Astrocyte of the spinal cord (primary cell): ENCODE measurements at regions not wholly inside any gene's neighbourhood (a gene's known extent, or its start where the extent isn't known, plus 50 kb on each side); places are given as distances from the start of the nearest gene placed in this dataset.
A peak's percentile ranks its signal among the peaks of the same experiment; 100 is the strongest.

Source experiments
- DNase-seq: peaks from one replicate; pipeline ENCODE4 v3.0.0; 2011; ENCODE audit warnings: low read depth, low spot score
- H3K4me3 ChIP-seq: 2 replicates; pipeline ENCODE4 v1.5.1; 2011; ENCODE audit warnings: low read depth, mild to moderate bottlenecking, low read length, moderate library complexity
- in situ Hi-C: cut with HindIII; loops from 2 replicates; pipeline ENCODE4 v1.10.0; 2017; ENCODE audit warnings: low sequenced_read_pairs
- TF ChIP-seq, protein P1 (sequence below): IDR thresholded peaks from 2 replicates; pipeline ENCODE4 v1.5.1; 2012; ENCODE audit warnings: low read depth, mild to moderate bottlenecking, low read length, inconsistent platforms

DNA sequence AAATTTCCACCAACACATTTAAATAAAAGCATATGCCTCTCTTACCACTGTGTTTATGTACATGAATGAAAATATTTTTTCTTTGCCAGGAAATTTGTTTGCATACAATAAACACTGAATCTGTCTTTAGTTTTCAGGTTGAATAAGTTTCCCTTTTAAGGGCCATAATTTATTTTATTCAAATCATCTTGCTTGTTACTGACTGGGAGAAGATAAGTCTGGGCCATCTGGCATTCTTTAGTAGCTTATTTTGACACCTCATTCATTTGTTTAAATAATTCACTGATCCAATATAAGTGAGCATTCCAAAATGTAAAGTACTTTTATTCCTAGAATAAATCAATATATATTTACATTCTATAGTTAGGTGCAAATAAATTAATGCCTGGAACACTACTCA lies 1001.3 kb downstream of the PLOD2 start:
- no peak for DNase-seq
- H3K4me3 ChIP-seq, result no peak overlapping the region
- in situ Hi-C loops, result no loop called here
- TF ChIP-seq, protein P1, sequence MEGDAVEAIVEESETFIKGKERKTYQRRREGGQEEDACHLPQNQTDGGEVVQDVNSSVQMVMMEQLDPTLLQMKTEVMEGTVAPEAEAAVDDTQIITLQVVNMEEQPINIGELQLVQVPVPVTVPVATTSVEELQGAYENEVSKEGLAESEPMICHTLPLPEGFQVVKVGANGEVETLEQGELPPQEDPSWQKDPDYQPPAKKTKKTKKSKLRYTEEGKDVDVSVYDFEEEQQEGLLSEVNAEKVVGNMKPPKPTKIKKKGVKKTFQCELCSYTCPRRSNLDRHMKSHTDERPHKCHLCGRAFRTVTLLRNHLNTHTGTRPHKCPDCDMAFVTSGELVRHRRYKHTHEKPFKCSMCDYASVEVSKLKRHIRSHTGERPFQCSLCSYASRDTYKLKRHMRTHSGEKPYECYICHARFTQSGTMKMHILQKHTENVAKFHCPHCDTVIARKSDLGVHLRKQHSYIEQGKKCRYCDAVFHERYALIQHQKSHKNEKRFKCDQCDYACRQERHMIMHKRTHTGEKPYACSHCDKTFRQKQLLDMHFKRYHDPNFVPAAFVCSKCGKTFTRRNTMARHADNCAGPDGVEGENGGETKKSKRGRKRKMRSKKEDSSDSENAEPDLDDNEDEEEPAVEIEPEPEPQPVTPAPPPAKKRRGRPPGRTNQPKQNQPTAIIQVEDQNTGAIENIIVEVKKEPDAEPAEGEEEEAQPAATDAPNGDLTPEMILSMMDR, result no peak

DNA sequence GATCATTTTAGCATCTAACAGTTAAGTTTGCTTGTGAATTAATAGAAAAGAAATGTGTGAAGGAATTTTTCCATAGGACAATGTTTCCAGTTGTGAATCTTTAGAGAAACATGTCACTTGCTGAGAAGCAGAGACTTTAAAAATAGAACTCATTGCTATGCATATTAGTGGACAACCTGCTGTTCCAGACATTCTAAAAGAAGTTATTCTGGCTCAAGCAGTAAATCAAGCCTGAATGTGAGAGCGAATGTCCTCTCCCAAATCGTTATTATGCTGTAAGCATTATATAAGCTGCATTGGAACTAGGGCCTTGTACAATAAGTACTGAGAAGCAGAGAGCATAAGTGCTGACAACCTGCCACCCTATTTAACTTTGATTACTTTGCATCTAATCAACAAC lies 990.9 kb downstream of the PLOD2 start:
- H3K4me3 ChIP-seq, result no peak overlapping the region
- no peak for DNase-seq
- TF ChIP-seq, protein P1, result no peak
- in situ Hi-C loops, result no loop called here

DNA sequence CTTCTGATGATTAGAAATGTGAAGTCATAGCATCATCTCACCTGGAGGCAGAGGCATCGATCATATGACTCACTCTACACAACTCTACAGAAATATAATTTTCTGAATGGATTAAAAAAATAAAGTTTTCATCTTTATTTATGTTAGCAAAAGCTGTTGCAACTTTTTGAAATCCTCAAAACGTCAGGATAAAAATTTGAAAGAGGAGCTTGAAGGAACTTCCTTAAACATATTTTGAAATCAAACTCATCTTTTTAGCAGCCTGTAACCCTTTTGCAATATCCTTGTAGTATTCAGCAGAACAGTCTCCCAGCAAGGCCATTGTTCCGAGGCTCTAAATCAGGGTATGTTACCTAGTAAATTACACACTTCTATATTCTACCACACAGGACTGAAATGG lies 985.4 kb downstream of the PLOD2 start:
- in situ Hi-C loops, result no loop called here
- no peak overlapping the region for H3K4me3 ChIP-seq
- TF ChIP-seq, protein P1, result no peak
- DNase-seq, result no peak

DNA sequence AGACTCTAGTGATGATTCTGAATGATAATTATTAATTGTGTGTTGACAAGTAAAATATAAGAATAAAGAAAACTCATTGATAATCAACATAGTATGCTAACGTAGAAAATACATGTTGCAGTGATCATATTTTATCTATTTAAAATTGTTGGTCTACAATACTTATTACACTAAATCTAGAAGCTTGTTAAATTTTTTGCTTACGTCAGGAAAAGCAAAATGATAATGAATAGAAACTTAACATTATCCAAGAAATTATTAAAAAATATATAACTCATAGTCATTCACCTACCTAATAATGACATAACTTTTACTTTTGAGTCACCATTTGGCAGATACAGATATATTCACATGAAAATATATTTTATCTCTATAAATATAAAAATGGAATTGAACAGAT lies 984.1 kb downstream of the PLOD2 start:
- TF ChIP-seq, protein P1, result no peak
- in situ Hi-C loops, result no loop called here
- no peak overlapping the region for H3K4me3 ChIP-seq
- DNase-seq, result no peak

DNA sequence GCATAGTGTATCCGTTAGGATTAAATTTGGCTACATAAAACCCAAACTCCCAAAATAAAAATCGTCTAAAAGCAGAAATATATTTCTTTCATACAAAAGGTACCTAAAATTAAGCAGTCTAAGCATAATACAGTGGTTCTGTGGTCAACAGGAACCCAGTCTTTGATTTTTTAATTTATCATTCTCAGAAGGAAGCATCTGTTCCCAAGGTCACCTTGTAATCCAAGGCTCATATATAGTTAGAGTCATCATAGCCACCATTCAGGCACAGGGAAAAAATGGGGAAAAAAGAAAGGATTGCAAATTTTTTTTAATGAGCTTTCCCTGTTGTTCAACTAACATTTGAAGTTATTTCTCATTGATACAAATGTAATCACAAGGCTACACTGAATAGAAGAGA lies 983.2 kb downstream of the PLOD2 start:
- TF ChIP-seq, protein P1, result no peak
- H3K4me3 ChIP-seq, result no peak overlapping the region
- no peak for DNase-seq
- in situ Hi-C loops, result no loop called here

DNA sequence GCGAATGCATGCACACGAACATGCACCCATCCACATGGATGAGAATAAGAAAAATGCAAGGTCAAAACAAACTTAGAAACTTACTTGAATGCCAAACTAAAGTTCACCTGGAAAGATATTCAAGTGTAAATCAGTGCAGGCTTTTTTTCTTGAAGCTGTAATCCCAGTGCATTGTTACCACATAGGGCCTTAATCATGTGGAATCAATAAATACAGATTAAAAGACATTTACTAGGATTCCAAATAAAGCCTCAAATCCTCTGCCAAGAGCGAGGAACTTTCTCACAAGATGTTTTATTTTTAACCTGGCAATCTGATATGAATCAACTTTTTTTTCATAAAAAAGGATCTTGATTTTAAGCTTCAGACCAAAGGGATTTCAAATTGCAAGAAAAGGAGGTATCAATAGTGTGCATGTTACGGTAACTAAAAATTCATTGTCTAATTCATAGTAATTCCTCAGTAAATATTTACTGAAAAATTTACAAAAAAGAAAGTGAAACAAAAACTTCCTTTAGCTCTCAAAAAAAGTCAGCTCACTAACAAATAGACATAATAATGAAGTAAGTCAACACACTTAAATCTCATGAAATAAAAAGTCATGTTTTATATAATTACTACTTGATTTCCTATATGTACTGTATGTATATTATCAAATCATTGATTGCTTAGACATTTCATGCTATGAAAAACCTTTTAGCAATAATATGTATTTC lies 978.6 kb downstream of the PLOD2 start:
- in situ Hi-C loops, result no loop called here
- peak; percentile 21 for DNase-seq
- no peak overlapping the region for H3K4me3 ChIP-seq
- TF ChIP-seq, protein P1, result no peak

DNA sequence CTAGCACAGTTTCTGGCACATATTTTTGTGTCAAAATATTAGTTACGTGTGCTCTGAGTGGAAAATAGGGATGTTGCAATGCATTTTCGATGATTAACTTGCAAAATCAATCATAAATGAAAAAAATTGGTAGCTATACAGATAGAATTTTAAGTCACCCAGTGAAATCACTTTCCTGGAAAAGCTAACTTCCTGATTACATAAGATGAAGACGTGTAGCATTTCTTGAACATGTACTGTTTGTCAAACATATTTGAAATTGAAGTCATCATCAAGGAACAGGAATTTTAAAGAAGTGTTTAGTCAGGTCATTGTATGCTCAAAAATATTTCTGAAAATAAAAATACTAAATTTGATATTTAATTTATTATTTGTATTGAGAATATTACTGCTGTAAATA lies 977.7 kb downstream of the PLOD2 start:
- no peak for DNase-seq
- in situ Hi-C loops, result no loop called here
- TF ChIP-seq, protein P1, result no peak
- H3K4me3 ChIP-seq, result no peak overlapping the region
